IMR-90 (cell line): ENCODE measurements at regions not wholly inside any gene's neighbourhood (a gene's known extent, or its start where the extent isn't known, plus 50 kb on each side); places are given as distances from the start of the nearest gene placed in this dataset.

Source experiments
- BHLHE40 ChIP-seq: fragments of 150-350 bp; IDR thresholded peaks from 2 replicates; pipeline ENCODE4 v1.6.1; 2016; ENCODE audit warnings: mild to moderate bottlenecking, low read depth, low read length
- ELK1 ChIP-seq: fragments of 150-350 bp; IDR thresholded peaks from 2 replicates; pipeline ENCODE4 v1.6.1; 2016; ENCODE audit warnings: low read depth, mild to moderate bottlenecking, low read length, moderate library complexity, borderline replicate concordance
- MAFK ChIP-seq: IDR thresholded peaks from 2 replicates; pipeline ENCODE4 v1.6.1; 2012; ENCODE audit warnings: low read depth, low read length, improper control_type of control experiment
- MAZ ChIP-seq: IDR thresholded peaks from 2 replicates; pipeline ENCODE4 v1.6.1; 2012; ENCODE audit warnings: low read depth, mild to moderate bottlenecking, low read length, improper control_type of control experiment, moderate library complexity, borderline replicate concordance
- NFE2L2 ChIP-seq: fragments of 150-350 bp; IDR thresholded peaks from 2 replicates; pipeline ENCODE4 v1.6.1; 2016; ENCODE audit warnings: low read depth, mild to moderate bottlenecking, low read length
- POLR2A ChIP-seq: IDR thresholded peaks from 2 replicates; pipeline ENCODE4 v1.6.1; 2012; ENCODE audit warnings: mild to moderate bottlenecking, low read depth, low read length
- RAD21 ChIP-seq: IDR thresholded peaks from 2 replicates; pipeline ENCODE4 v1.6.1; 2012; ENCODE audit warnings: low read length, improper control_type of control experiment
- SMC3 ChIP-seq: fragments of 150-350 bp; IDR thresholded peaks from 2 replicates; pipeline ENCODE4 v1.6.1; 2016; ENCODE audit warnings: low read depth, mild to moderate bottlenecking, antibody characterized with exemption, low read length, moderate library complexity
- TF ChIP-seq, protein P1 (sequence below): conservative IDR thresholded peaks from 2 replicates; pipeline ENCODE4 v1.5.1; 2012; ENCODE audit warnings: mild to moderate bottlenecking, low read depth, low read length, improper control_type of control experiment
- TF ChIP-seq, protein P2 (sequence below): fragments of 150-350 bp; IDR thresholded peaks from 2 replicates; pipeline ENCODE4 v1.6.1; 2017; ENCODE audit warnings: mild to moderate bottlenecking, antibody characterized with exemption, low read length, low read depth

DNA sequence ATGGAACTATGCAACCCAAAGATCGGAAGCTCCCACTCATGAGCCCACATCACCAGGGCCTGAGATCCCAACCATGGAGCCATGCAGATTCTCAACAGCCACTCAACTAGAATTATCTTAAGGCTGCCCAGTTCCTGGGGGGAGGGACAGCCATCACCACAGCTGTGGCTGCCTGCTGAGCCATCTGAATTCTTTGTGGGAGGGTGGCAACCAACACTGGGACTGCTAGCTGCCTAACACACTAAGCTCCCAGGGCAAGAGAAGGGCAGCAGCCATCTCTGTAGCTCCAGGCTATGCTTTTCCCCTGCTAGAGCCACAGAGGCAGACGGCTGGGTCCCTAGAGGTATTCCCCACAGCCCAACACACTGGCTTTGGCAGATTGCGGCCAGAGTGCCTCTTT is 251.3 kb upstream of the GRAMD2B start:
- TF ChIP-seq, protein P1, sequence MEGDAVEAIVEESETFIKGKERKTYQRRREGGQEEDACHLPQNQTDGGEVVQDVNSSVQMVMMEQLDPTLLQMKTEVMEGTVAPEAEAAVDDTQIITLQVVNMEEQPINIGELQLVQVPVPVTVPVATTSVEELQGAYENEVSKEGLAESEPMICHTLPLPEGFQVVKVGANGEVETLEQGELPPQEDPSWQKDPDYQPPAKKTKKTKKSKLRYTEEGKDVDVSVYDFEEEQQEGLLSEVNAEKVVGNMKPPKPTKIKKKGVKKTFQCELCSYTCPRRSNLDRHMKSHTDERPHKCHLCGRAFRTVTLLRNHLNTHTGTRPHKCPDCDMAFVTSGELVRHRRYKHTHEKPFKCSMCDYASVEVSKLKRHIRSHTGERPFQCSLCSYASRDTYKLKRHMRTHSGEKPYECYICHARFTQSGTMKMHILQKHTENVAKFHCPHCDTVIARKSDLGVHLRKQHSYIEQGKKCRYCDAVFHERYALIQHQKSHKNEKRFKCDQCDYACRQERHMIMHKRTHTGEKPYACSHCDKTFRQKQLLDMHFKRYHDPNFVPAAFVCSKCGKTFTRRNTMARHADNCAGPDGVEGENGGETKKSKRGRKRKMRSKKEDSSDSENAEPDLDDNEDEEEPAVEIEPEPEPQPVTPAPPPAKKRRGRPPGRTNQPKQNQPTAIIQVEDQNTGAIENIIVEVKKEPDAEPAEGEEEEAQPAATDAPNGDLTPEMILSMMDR, result no peak
- TF ChIP-seq POLR2A, result no peak
- TF ChIP-seq SMC3, result no peak
- TF ChIP-seq ELK1, result no peak
- TF ChIP-seq RAD21, result no peak
- TF ChIP-seq, protein P2, sequence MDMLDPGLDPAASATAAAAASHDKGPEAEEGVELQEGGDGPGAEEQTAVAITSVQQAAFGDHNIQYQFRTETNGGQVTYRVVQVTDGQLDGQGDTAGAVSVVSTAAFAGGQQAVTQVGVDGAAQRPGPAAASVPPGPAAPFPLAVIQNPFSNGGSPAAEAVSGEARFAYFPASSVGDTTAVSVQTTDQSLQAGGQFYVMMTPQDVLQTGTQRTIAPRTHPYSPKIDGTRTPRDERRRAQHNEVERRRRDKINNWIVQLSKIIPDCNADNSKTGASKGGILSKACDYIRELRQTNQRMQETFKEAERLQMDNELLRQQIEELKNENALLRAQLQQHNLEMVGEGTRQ, result no peak
- no peak for TF ChIP-seq MAFK
- no peak for TF ChIP-seq BHLHE40
- no peak for TF ChIP-seq MAZ
- TF ChIP-seq NFE2L2, result no peak
